Neuronal stem cell (in vitro differentiated cells): ENCODE measurements at regions not wholly inside any gene's neighbourhood (a gene's known extent, or its start where the extent isn't known, plus 50 kb on each side); places are given as distances from the start of the nearest gene placed in this dataset.

Source experiments
- DNase-seq: peaks from one replicate; pipeline ENCODE4 v3.0.0-alpha.2; 2013; ENCODE audit warnings: low spot score
- H2AFZ ChIP-seq: one replicate; pipeline ENCODE4 v1.6.1; 2013; ENCODE audit warnings: mild to moderate bottlenecking, low read length, inconsistent platforms
- H2AK5ac ChIP-seq: 2 replicates; pipeline ENCODE4 v1.6.1; 2013; ENCODE audit warnings: low read depth, mild to moderate bottlenecking, inconsistent platforms, low read length, moderate library complexity, mixed read lengths
- H2BK120ac ChIP-seq: 2 replicates; pipeline ENCODE4 v1.6.1; 2013; ENCODE audit warnings: low read depth, mild to moderate bottlenecking, inconsistent platforms, low read length, moderate library complexity, mixed read lengths
- H2BK12ac ChIP-seq: one replicate; pipeline ENCODE4 v1.6.1; 2013; ENCODE audit warnings: low read length, inconsistent platforms
- H2BK15ac ChIP-seq: 2 replicates; pipeline ENCODE4 v1.6.1; 2013; ENCODE audit warnings: mild to moderate bottlenecking, low read length, inconsistent platforms, mixed read lengths
- H2BK5ac ChIP-seq: one replicate; pipeline ENCODE4 v1.6.1; 2013; ENCODE audit warnings: inconsistent platforms, mild to moderate bottlenecking, low read length, moderate library complexity
- H3K14ac ChIP-seq: one replicate; pipeline ENCODE4 v1.6.1; 2013; ENCODE audit warnings: low read length, inconsistent platforms
- H3K18ac ChIP-seq: 2 replicates; pipeline ENCODE4 v1.6.1; 2013; ENCODE audit warnings: low read length, inconsistent platforms
- H3K23ac ChIP-seq: 2 replicates; pipeline ENCODE4 v1.6.1; 2013; ENCODE audit warnings: low read depth, mild to moderate bottlenecking, mixed read lengths, low read length, inconsistent platforms; ENCODE audit not compliant: poor library complexity
- H3K27ac ChIP-seq: replicated peaks from 3 replicates; pipeline ENCODE4 v1.5.1; 2013; ENCODE audit warnings: low read length, inconsistent platforms
- H3K27me3 ChIP-seq, 3 experiments: 2 replicates each; pipeline ENCODE4 v1.6.1; 2013; ENCODE audit warnings: low read length in 3 of 3, mild to moderate bottlenecking in 2 of 3, inconsistent platforms in 1 of 3, low read depth in 1 of 3, mixed read lengths in 1 of 3, moderate library complexity in 1 of 3; ENCODE audit not compliant: control insufficient read depth in 3 of 3, insufficient read depth in 3 of 3
- H3K36me3 ChIP-seq, 2 donors: replicated peaks in 1 of 2; 2 replicates each; pipeline ENCODE4 v1.6.1; 2013; ENCODE audit warnings: low read length in 2 of 2; ENCODE audit not compliant: control insufficient read depth in 2 of 2, insufficient read depth in 2 of 2
- H3K4ac ChIP-seq: 2 replicates; pipeline ENCODE4 v1.6.1; 2013; ENCODE audit warnings: inconsistent platforms, mild to moderate bottlenecking, low read length, moderate library complexity
- H3K4me1 ChIP-seq, 2 donors: 1 replicate in 1 of 2; 2 replicates in 1 of 2; pipeline ENCODE4 v1.6.1; 2013; ENCODE audit warnings: low read length in 2 of 2, low read depth in 1 of 2; ENCODE audit not compliant: control insufficient read depth in 2 of 2, insufficient read depth in 1 of 2
- H3K4me2 ChIP-seq: one replicate; pipeline ENCODE4 v1.6.1; 2013; ENCODE audit warnings: mild to moderate bottlenecking, low read length, inconsistent platforms; ENCODE audit not compliant: insufficient read depth, poor library complexity, severe bottlenecking
- H3K4me3 ChIP-seq, 2 donors: 2 replicates each; pipeline ENCODE4 v1.5.1; 2013; ENCODE audit warnings: low read length in 2 of 2, mild to moderate bottlenecking in 2 of 2, inconsistent platforms in 1 of 2, moderate library complexity in 1 of 2
- H3K79me1 ChIP-seq: one replicate; pipeline ENCODE4 v1.6.1; 2013; ENCODE audit warnings: low read depth, mild to moderate bottlenecking, inconsistent platforms, low read length, moderate library complexity
- H3K9ac ChIP-seq: one replicate; pipeline ENCODE4 v1.6.1; 2013; ENCODE audit warnings: mild to moderate bottlenecking, low read depth, low read length, inconsistent platforms; ENCODE audit not compliant: poor library complexity
- H3K9me3 ChIP-seq, 2 donors: replicated peaks in 1 of 2; 2 replicates each; pipeline versions ENCODE3 to v1.6.1; 2013; ENCODE audit warnings: low read length in 2 of 2, mild to moderate bottlenecking in 2 of 2, inconsistent platforms in 1 of 2, low read depth in 1 of 2, mixed read lengths in 1 of 2, moderate library complexity in 1 of 2; ENCODE audit not compliant: control insufficient read depth in 2 of 2, insufficient read depth in 1 of 2
- H4K8ac ChIP-seq: one replicate; pipeline ENCODE4 v1.6.1; 2013; ENCODE audit warnings: low read depth, mild to moderate bottlenecking, inconsistent platforms, low read length, moderate library complexity
- H4K91ac ChIP-seq: one replicate; pipeline ENCODE4 v1.6.1; 2013; ENCODE audit warnings: low read length, low read depth, mild to moderate bottlenecking, inconsistent platforms; ENCODE audit not compliant: poor library complexity
- WGBS, 2 donors: extraction: QIAGEN DNeasy Blood & Tissue Kit; methylation state at CpG; one replicate each; pipeline ENCODE4 v1.1.7; 2013; ENCODE audit warnings: missing lambda C conversion rate in 2 of 2, mixed read lengths in 1 of 2; ENCODE audit not compliant: insufficient read length in 2 of 2, insufficient replicate concordance in 1 of 2; ENCODE audit errors: extremely low coverage in 2 of 2; 5-methylcytosine and 5-hydroxymethylcytosine counted together

DNA sequence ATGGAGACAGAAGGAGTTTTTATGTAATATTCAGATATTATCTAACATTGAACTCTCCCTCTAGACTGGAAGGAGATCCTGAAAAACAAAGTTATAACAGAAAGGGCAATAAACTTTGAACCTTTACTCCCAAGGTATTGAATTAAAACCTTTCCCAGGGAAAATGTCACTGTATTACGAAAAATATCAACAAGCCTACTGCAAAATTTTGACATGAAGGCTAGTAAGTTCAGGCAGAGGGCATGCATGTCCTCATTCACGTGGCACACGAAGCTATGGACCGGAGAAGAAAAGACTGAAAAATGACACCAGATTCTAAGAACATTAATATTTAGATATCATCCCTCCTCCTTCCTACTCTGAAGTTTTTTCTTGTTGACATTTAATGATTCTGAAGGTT lies 638.8 kb downstream of the LRRC70 start:
- Histone ChIP-seq H3K27me3 (no peaks in the 10 kb centered on the region), H2AFZ (no peak overlapping the region), H3K27ac (no peak overlapping the region), H3K4ac (no peak overlapping the region), H3K4me3 (no peak overlapping the region), H3K9ac (no peak overlapping the region), H3K4me2 (no peak overlapping the region), H4K8ac (no peak overlapping the region), H3K23ac (no peak overlapping the region), H3K4me1 (no peaks in the 10 kb centered on the region), H3K18ac (no peak overlapping the region), H2AK5ac (no peak overlapping the region), H2BK120ac (no peak overlapping the region), H2BK5ac (no peak overlapping the region), H3K14ac (no peak overlapping the region), H3K79me1 (no peaks in the 10 kb centered on the region), H2BK12ac (no peak overlapping the region), H2BK15ac (no peak overlapping the region), H4K91ac (no peak overlapping the region), H3K36me3 (no peaks in the 10 kb centered on the region), H3K9me3 (no peaks in the 10 kb centered on the region)
- DNase-seq: no peak
- WGBS, 2 donors: no CpG with 5 or more reads among the region's 4 CpGs

DNA sequence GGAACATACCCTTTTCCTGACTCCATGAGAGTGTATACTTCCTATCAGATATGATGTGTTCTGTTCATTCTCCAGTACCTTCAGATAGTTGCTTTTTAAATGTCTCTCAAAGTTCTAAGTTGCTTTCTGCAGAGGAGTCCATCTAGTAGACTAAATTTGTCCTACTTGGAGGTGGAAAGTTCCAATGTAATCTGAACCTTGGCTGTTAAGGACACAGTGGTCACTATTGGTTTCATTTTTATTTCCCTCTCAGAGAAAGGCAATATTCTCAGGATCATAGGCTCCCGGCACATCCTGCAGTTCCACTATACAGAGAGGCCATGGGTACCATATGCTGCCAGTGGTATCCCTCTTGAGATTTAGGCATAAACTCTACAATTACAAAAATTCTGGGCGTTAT lies 634.6 kb downstream of the LRRC70 start:
- Histone ChIP-seq H3K4me1 (peaks cover 0 to 3% of the 10 kb centered on the region in 2 donors), H4K91ac (no peak overlapping the region), H3K14ac (no peak overlapping the region), H3K79me1 (no peaks in the 10 kb centered on the region), H2BK5ac (no peak overlapping the region), H3K4ac (no peak overlapping the region), H3K27me3 (no peaks in the 10 kb centered on the region), H4K8ac (no peak overlapping the region), H3K4me2 (no peak overlapping the region), H3K18ac (no peak overlapping the region), H3K27ac (no peak overlapping the region), H2AFZ (no peak overlapping the region), H2BK12ac (no peak overlapping the region), H3K36me3 (no peaks in the 10 kb centered on the region), H3K9me3 (no peaks in the 10 kb centered on the region), H2AK5ac (no peak overlapping the region), H3K4me3 (no peak overlapping the region), H3K23ac (no peak overlapping the region), H2BK120ac (no peak overlapping the region), H2BK15ac (no peak overlapping the region), H3K9ac (no peak overlapping the region)
- no CpG with 5 or more reads among the region's 2 CpGs for WGBS, 2 donors
- DNase-seq: no peak

DNA sequence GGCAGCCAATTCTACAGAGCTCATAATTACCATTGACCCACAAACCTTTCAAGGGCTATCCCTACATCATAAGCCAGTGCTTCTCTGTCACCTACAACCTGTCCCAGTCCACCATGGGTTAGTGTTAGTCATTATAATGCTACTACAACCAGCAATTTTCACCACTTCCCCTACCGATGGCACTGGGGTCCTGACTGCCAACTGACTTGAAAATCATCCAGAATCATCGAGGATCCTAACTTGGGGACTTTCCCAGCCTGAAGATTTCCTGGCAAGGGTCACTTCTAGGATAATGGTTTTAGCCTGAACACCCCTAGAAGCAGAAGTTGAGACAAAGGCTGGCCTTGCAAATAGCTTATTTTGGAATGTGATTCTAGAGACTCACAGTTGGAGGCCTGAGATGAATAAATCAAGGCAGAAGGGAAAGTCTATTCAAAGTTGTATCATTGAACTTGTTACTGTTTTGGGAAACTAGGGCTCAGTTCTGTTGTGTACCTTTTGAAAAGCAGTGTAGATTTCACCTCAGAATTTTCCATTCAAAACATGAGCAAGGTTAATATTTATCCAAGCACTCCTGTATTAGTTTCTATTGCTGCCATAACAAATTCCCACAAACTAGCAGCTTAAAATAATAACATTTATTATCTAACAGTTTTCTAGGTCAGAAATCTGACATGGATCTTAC lies 633.0 kb downstream of the LRRC70 start:
- Histone ChIP-seq H2BK5ac (no peak overlapping the region), H3K9ac (no peak overlapping the region), H3K4me3 (no peak overlapping the region), H3K23ac (no peak overlapping the region), H3K36me3 (no peaks in the 10 kb centered on the region), H3K4me1 (peaks cover 0 to 3% of the 10 kb centered on the region in 2 donors), H3K18ac (no peak overlapping the region), H3K14ac (no peak overlapping the region), H2AFZ (no peak overlapping the region), H3K27me3 (no peaks in the 10 kb centered on the region), H2BK12ac (no peak overlapping the region), H3K9me3 (no peaks in the 10 kb centered on the region), H2BK120ac (no peak overlapping the region), H3K79me1 (no peaks in the 10 kb centered on the region), H2AK5ac (no peak overlapping the region), H3K4me2 (no peak overlapping the region), H4K8ac (no peak overlapping the region), H4K91ac (no peak overlapping the region), H2BK15ac (no peak overlapping the region), H3K4ac (no peak overlapping the region), H3K27ac (no peak overlapping the region)
- no CpG with 5 or more reads among the region's 2 CpGs for WGBS, 2 donors
- DNase-seq: no peak

DNA sequence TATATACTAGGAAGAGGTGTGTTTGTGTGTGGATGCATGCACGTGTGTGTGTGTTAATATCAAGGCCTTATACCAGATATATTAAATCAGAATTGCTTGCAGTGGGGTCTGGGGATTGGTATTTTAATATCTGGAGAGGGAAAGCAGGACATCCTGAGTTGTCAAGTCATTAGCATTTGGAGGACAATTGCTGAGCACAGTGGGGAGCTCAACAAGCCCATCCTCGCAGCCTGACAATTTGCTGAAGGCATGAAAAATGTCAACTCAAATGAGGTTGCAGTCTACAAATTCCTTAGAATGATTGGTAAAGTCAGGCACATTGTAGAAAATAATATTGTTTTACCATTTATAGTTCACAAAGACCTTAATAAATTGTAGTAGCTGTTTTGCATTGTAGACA lies 627.4 kb downstream of the LRRC70 start:
- no peak overlapping the region for H3K27ac ChIP-seq
- H3K4ac ChIP-seq: no peak overlapping the region
- no peaks in the 10 kb centered on the region for H3K36me3 ChIP-seq
- no peak overlapping the region for H2AK5ac ChIP-seq
- no peak overlapping the region for H3K18ac ChIP-seq
- H2BK15ac ChIP-seq: no peak overlapping the region
- no peak overlapping the region for H4K91ac ChIP-seq
- no peaks in the 10 kb centered on the region for H3K4me1 ChIP-seq
- H2AFZ ChIP-seq: no peak overlapping the region
- no peak overlapping the region for H3K14ac ChIP-seq
- H2BK5ac ChIP-seq: no peak overlapping the region
- no peak overlapping the region for H3K4me2 ChIP-seq
- no peak overlapping the region for H2BK120ac ChIP-seq
- WGBS, 2 donors: no CpG with 5 or more reads among the region's 2 CpGs
- no peaks in the 10 kb centered on the region for H3K79me1 ChIP-seq
- no peak overlapping the region for H4K8ac ChIP-seq
- H3K4me3 ChIP-seq: no peak overlapping the region
- no peak for DNase-seq
- H3K9ac ChIP-seq: no peak overlapping the region
- no peak overlapping the region for H2BK12ac ChIP-seq
- H3K23ac ChIP-seq: no peak overlapping the region
- no peaks in the 10 kb centered on the region for H3K9me3 ChIP-seq
- no peaks in the 10 kb centered on the region for H3K27me3 ChIP-seq
